GM12891 (cell line): ENCODE measurements at regions not wholly inside any gene's neighbourhood (a gene's known extent, or its start where the extent isn't known, plus 50 kb on each side); places are given as distances from the start of the nearest gene placed in this dataset.

Experiments used
- PAX5 ChIP-seq: IDR thresholded peaks from 2 replicates; pipeline ENCODE4 v1.6.1; 2011; ENCODE audit warnings: low read length, moderate library complexity, mild to moderate bottlenecking; ENCODE audit not compliant: insufficient read depth, severe bottlenecking
- POLR2A ChIP-seq: IDR thresholded peaks from 2 replicates; pipeline ENCODE4 v1.6.1; 2011; ENCODE audit warnings: low read depth, low read length, control low read depth
- POLR2AphosphoS5 ChIP-seq: IDR thresholded peaks from 2 replicates; pipeline ENCODE4 v1.6.1; 2011; ENCODE audit warnings: low read depth, low read length, control low read depth

DNA sequence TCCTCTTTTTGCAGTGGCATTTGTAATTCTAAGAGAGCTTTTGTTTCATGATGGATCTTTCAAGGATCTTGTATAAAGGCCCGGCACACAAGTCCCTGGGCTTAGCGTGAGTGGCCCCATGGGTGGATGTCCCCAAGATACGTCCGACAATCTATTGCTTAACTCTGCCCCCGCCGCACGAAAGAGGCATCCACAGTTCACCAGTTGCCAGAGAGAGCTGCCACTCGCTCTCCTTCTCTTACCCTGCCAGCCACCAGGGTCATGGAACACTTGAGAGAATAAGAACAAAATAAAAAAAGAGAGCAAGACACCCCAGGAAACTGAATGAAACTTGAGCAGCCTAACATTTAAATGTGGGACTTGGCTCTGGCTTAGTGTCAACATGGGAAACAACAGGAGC is 92.3 kb downstream of the CTAGE1 start:
- TF ChIP-seq POLR2A = no peak
- no peak for TF ChIP-seq PAX5
- no peak for TF ChIP-seq POLR2AphosphoS5
